Ovary (tissue), 3 donors: ENCODE measurements at regions not wholly inside any gene's neighbourhood (a gene's known extent, or its start where the extent isn't known, plus 50 kb on each side); places are given as distances from the start of the nearest gene placed in this dataset.

Experiments
- EP300 ChIP-seq: sonication (generic); formaldehyde crosslinking; IDR thresholded peaks from one replicate; pipeline ENCODE4 v1.6.1; 2017; ENCODE audit warnings: antibody characterized with exemption
- POLR2A ChIP-seq: fragments of 450-650 bp; IDR thresholded peaks from one replicate; pipeline ENCODE4 v1.6.1; 2017; ENCODE audit warnings: antibody characterized with exemption, mild to moderate bottlenecking, moderate library complexity
- TF ChIP-seq, protein P1 (sequence below), 3 donors: fragments of 450-650 bp in 2 of 3; fragments of 200-600 bp in 1 of 3; IDR thresholded peaks; one replicate each; pipeline versions ENCODE4 v1.5.1 to v1.8.0; 2016 to 2022; ENCODE audit warnings: antibody characterized with exemption in 3 of 3, mild to moderate bottlenecking in 1 of 3
- donor health status: DM: no; HTN: no; CAD: no.

DNA sequence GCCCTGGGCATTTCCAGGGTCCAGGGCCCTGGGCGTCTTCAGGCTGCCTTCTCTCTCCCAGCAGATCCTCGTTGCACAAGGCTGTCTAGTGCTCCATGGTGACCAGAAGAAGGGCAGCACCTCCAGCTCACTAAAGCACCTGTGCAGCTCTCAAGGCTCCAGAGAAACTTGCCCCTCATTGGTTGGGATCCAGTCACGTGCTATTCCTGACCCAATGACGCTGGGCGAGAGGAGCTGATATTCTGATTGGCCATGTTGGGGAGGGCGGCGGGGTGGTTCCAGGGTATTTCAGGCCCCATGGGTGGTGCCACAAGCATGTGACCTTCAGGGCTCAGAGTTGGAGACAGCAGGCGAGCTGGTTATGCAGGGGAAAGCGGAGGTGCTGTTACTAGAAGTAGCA, 309.1 kb downstream of the TOX3 start:
- TF ChIP-seq, protein P1, sequence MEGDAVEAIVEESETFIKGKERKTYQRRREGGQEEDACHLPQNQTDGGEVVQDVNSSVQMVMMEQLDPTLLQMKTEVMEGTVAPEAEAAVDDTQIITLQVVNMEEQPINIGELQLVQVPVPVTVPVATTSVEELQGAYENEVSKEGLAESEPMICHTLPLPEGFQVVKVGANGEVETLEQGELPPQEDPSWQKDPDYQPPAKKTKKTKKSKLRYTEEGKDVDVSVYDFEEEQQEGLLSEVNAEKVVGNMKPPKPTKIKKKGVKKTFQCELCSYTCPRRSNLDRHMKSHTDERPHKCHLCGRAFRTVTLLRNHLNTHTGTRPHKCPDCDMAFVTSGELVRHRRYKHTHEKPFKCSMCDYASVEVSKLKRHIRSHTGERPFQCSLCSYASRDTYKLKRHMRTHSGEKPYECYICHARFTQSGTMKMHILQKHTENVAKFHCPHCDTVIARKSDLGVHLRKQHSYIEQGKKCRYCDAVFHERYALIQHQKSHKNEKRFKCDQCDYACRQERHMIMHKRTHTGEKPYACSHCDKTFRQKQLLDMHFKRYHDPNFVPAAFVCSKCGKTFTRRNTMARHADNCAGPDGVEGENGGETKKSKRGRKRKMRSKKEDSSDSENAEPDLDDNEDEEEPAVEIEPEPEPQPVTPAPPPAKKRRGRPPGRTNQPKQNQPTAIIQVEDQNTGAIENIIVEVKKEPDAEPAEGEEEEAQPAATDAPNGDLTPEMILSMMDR (IDR thresholded peaks at IDR 0.05) = no peak
- no peak for TF ChIP-seq POLR2A
- no peak for TF ChIP-seq EP300
